H9 (cell line): ENCODE measurements at regions not wholly inside any gene's neighbourhood (a gene's known extent, or its start where the extent isn't known, plus 50 kb on each side); places are given as distances from the start of the nearest gene placed in this dataset.

Experiments used
- DNase-seq: peaks from one replicate; pipeline ENCODE4 v3.0.0-alpha.2; 2017
- H2AFZ ChIP-seq: one replicate; pipeline ENCODE4 v1.6.1; 2013; ENCODE audit warnings: mild to moderate bottlenecking, low read length, control low read depth, moderate library complexity
- H2AK5ac ChIP-seq: 2 replicates; pipeline ENCODE4 v1.6.1; 2013; ENCODE audit warnings: low read length, control low read depth, mixed read lengths; ENCODE audit not compliant: insufficient read length
- H2BK120ac ChIP-seq: one replicate; pipeline ENCODE4 v1.6.1; 2013; ENCODE audit warnings: low read depth, mild to moderate bottlenecking, low read length, control low read depth, inconsistent platforms; ENCODE audit not compliant: poor library complexity, severe bottlenecking
- H2BK12ac ChIP-seq: 2 replicates; pipeline ENCODE4 v1.6.1; 2013; ENCODE audit warnings: low read length, control low read depth, mixed read lengths, low read depth; ENCODE audit not compliant: insufficient read length
- H2BK15ac ChIP-seq: 2 replicates; pipeline ENCODE4 v1.6.1; 2013; ENCODE audit warnings: low read depth, low read length, control low read depth
- H2BK20ac ChIP-seq: one replicate; pipeline ENCODE4 v1.6.1; 2013; ENCODE audit warnings: low read depth, mild to moderate bottlenecking, low read length, control low read depth, inconsistent platforms; ENCODE audit not compliant: poor library complexity, severe bottlenecking
- H2BK5ac ChIP-seq: 2 replicates; pipeline ENCODE4 v1.6.1; 2013; ENCODE audit warnings: low read length, control low read depth, mixed read lengths; ENCODE audit not compliant: insufficient read length
- H3K14ac ChIP-seq: 2 replicates; pipeline ENCODE4 v1.6.1; 2013; ENCODE audit warnings: low read length, control low read depth; ENCODE audit not compliant: insufficient read depth
- H3K18ac ChIP-seq: 2 replicates; pipeline ENCODE4 v1.6.1; 2013; ENCODE audit warnings: low read depth, mild to moderate bottlenecking, mixed read lengths, low read length, control low read depth; ENCODE audit not compliant: insufficient read length
- H3K23ac ChIP-seq: 2 replicates; pipeline ENCODE4 v1.6.1; 2013; ENCODE audit warnings: low read length, control low read depth, mixed read lengths, low read depth; ENCODE audit not compliant: insufficient read length
- H3K23me2 ChIP-seq: 2 replicates; pipeline ENCODE4 v1.6.1; 2013; ENCODE audit warnings: low read depth, mild to moderate bottlenecking, mixed read lengths, low read length, control low read depth; ENCODE audit not compliant: insufficient read length, poor library complexity, severe bottlenecking
- H3K27ac ChIP-seq: 2 replicates; pipeline ENCODE4 v1.5.1; 2013; ENCODE audit warnings: low read length, control low read depth, mixed read lengths, low read depth; ENCODE audit not compliant: insufficient read length
- H3K27me3 ChIP-seq: 2 replicates; pipeline ENCODE4 v1.6.1; 2013; ENCODE audit warnings: low read length, control low read depth, inconsistent platforms; ENCODE audit not compliant: insufficient read depth
- H3K4ac ChIP-seq: 2 replicates; pipeline ENCODE4 v1.6.1; 2013; ENCODE audit warnings: low read depth, mild to moderate bottlenecking, control low read depth, inconsistent platforms, low read length, moderate library complexity
- H3K4me1 ChIP-seq: 2 replicates; pipeline ENCODE4 v1.6.1; 2013; ENCODE audit warnings: low read length, control low read depth, inconsistent platforms; ENCODE audit not compliant: insufficient read depth
- H3K4me2 ChIP-seq: 2 replicates; pipeline ENCODE4 v1.6.1; 2013; ENCODE audit warnings: low read length, control low read depth, mixed read lengths; ENCODE audit not compliant: insufficient read length, insufficient read depth
- H3K56ac ChIP-seq: 2 replicates; pipeline ENCODE4 v1.6.1; 2013; ENCODE audit warnings: low read depth, mild to moderate bottlenecking, mixed read lengths, low read length, control low read depth; ENCODE audit not compliant: insufficient read length
- H3K79me1 ChIP-seq: 2 replicates; pipeline ENCODE4 v1.6.1; 2013; ENCODE audit warnings: low read depth, mild to moderate bottlenecking, moderate library complexity, low read length, control low read depth, inconsistent platforms; ENCODE audit not compliant: insufficient read depth, poor library complexity, severe bottlenecking
- H3K79me2 ChIP-seq: 2 replicates; pipeline ENCODE4 v1.6.1; 2013; ENCODE audit warnings: low read length, control low read depth, inconsistent platforms; ENCODE audit not compliant: insufficient read depth
- H3K9ac ChIP-seq: 2 replicates; pipeline ENCODE4 v1.6.1; 2013; ENCODE audit warnings: low read length, control low read depth, mixed read lengths; ENCODE audit not compliant: insufficient read length; ENCODE audit errors: extremely low read depth
- H3K9me3 ChIP-seq: one replicate; pipeline ENCODE4 v1.6.1; 2013; ENCODE audit warnings: low read depth, low read length, inconsistent platforms; ENCODE audit not compliant: control insufficient read depth
- H3T11ph ChIP-seq: one replicate; pipeline ENCODE4 v1.6.1; 2013; ENCODE audit warnings: mild to moderate bottlenecking, low read length, control low read depth, inconsistent platforms
- H4K20me1 ChIP-seq: one replicate; pipeline ENCODE4 v1.6.1; 2013; ENCODE audit not compliant: control insufficient read depth, insufficient read length, insufficient read depth
- H4K5ac ChIP-seq: 2 replicates; pipeline ENCODE4 v1.6.1; 2013; ENCODE audit warnings: low read depth, mild to moderate bottlenecking, mixed read lengths, low read length, control low read depth; ENCODE audit not compliant: insufficient read length
- H4K8ac ChIP-seq: replicated peaks from 2 replicates; pipeline ENCODE4 v1.6.1; 2013; ENCODE audit warnings: low read length, control low read depth, mixed read lengths, low read depth; ENCODE audit not compliant: insufficient read length
- H4K91ac ChIP-seq: 2 replicates; pipeline ENCODE4 v1.6.1; 2013; ENCODE audit warnings: low read depth, mild to moderate bottlenecking, moderate library complexity, mixed read lengths, low read length, control low read depth; ENCODE audit not compliant: insufficient read length
- H3K27ac Mint-ChIP-seq, 3 experiments: 2 replicates in 2 of 3; 3 replicates in 1 of 3; pipeline ENCODE4 v1.8.0; 2020 to 2021; ENCODE audit warnings: mixed read lengths in 3 of 3, mild to moderate bottlenecking in 1 of 3, moderate library complexity in 1 of 3
- H3K27me3 Mint-ChIP-seq: 2 replicates; pipeline ENCODE4 v1.8.0; 2021; ENCODE audit warnings: low read depth, mild to moderate bottlenecking, moderate library complexity, mixed read lengths
- H3K36me3 Mint-ChIP-seq, 3 experiments: 2 replicates in 2 of 3; 3 replicates in 1 of 3; pipeline ENCODE4 v1.8.0; 2020 to 2021; ENCODE audit warnings: low read depth in 3 of 3, mixed read lengths in 3 of 3; ENCODE audit not compliant: insufficient read depth in 1 of 3
- H3K4me1 Mint-ChIP-seq, 2 experiments: 2 replicates each; pipeline ENCODE4 v1.8.0; 2020; ENCODE audit warnings: mixed read lengths in 2 of 2
- H3K4me3 Mint-ChIP-seq, 2 experiments: 2 replicates in 1 of 2; 3 replicates in 1 of 2; pipeline ENCODE4 v1.8.0; 2020 to 2021; ENCODE audit warnings: mild to moderate bottlenecking in 2 of 2, mixed read lengths in 2 of 2, moderate library complexity in 1 of 2
- H3K9me3 Mint-ChIP-seq, 2 experiments: 2 replicates in 1 of 2; 3 replicates in 1 of 2; pipeline ENCODE4 v1.8.0; 2020; ENCODE audit warnings: mild to moderate bottlenecking in 2 of 2, mixed read lengths in 2 of 2, moderate library complexity in 1 of 2
- CTCF ChIP-seq: fragments of 200-600 bp; sonication (generic); conservative IDR thresholded peaks from 3 replicates; pipeline ENCODE4 v1.8.0; 2021; ENCODE audit warnings: antibody characterized with exemption, mild to moderate bottlenecking
- WGBS: extraction: QIAGEN DNeasy Blood & Tissue Kit; methylation state at CpG from one replicate; pipeline ENCODE4 v1.1.7; 2013; ENCODE audit warnings: missing lambda C conversion rate, low lambda C conversion rate, mixed read lengths; ENCODE audit not compliant: insufficient read length; ENCODE audit errors: extremely low coverage; 5-methylcytosine and 5-hydroxymethylcytosine counted together

DNA sequence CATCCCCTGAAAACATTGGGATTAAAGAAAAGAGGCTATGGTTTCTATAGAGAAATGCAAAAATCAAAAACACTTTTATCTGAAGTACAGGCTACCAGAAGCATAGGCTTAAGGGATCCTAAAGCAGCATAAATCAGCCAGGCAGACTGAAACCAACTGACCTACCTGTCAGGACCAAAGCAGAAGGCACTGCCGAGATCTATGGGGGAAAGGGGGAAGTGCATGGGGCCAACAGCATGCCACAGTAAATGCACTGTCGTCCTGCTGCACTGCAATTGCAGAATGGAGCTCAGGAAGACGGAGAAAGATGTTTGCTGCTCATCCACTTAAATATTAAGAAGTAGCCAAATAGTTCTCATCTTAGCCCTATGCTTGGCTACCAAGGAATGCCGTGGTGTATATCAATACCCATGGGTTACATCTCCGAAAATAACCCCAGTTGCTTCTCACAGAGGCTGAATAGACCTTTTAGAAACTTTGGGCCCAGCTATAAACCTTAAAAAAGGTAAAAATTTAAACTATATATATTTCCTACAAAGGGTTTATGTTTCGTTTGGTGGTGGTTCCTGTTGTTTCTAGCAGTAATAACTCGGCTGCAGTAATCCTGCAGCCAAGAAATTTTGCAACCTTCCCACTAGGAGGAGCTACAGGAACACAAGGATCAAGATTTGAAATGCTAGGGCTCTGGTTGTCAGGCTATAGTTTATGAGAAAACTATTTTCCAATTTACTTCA lies 312.2 kb upstream of the DIAPH2 start:
- Histone ChIP-seq H2AFZ (no peak overlapping the region), H2BK20ac (no peak overlapping the region), H3K9ac (no peak overlapping the region), H2BK120ac (no peak overlapping the region), H3K27me3 (no peaks in the 10 kb centered on the region), H4K5ac (no peak overlapping the region), H2BK5ac (no peak overlapping the region), H3K9me3 (no peaks in the 10 kb centered on the region), H2AK5ac (no peak overlapping the region), H3T11ph (no peak overlapping the region), H3K18ac (no peak overlapping the region), H3K27ac (no peak overlapping the region), H3K4me1 (no peaks in the 10 kb centered on the region), H3K79me2 (no peaks in the 10 kb centered on the region), H4K91ac (no peak overlapping the region), H3K14ac (no peak overlapping the region), H3K23ac (no peak overlapping the region), H3K56ac (no peak overlapping the region), H3K23me2 (no peaks in the 10 kb centered on the region), H2BK15ac (no peak overlapping the region), H3K4me2 (no peak overlapping the region), H3K79me1 (no peaks in the 10 kb centered on the region), H3K4ac (no peak overlapping the region), H4K20me1 (no peaks in the 10 kb centered on the region), H2BK12ac (no peak overlapping the region), H4K8ac (no peak overlapping the region)
- H3K27me3 Mint-ChIP-seq = no peaks in the 10 kb centered on the region
- H3K9me3 Mint-ChIP-seq = no peaks in the 10 kb centered on the region
- H3K4me3 Mint-ChIP-seq = no peak overlapping the region
- peak; percentile 87 for TF ChIP-seq CTCF
- H3K27ac Mint-ChIP-seq = no peak overlapping the region
- peaks cover 5 to 6% of the 10 kb centered on the region in 2 experiments for H3K4me1 Mint-ChIP-seq
- no CpG with 5 or more reads among the region's 7 CpGs for WGBS
- peak; percentile 33 for DNase-seq
- H3K36me3 Mint-ChIP-seq = no peaks in the 10 kb centered on the region
